GM12873 (cell line): ENCODE measurements at regions not wholly inside any gene's neighbourhood (a gene's known extent, or its start where the extent isn't known, plus 50 kb on each side); places are given as distances from the start of the nearest gene placed in this dataset.

Source experiments
- CTCF ChIP-seq: IDR thresholded peaks from 2 replicates; pipeline ENCODE4 v1.5.1; 2012; ENCODE audit warnings: low read depth, mild to moderate bottlenecking, moderate library complexity, low read length, control low read depth; ENCODE audit not compliant: insufficient read depth; ENCODE audit errors: missing control alignments

GRCh38 chr6:22145823-22146677 lies 150.8 kb downstream of the PRL start:
- no peak for TF ChIP-seq CTCF

- no peak for TF ChIP-seq CTCF
Observed at GRCh38 chr6:22146678-22146930, 150.2 kb downstream of the PRL start.

- TF ChIP-seq CTCF = no peak
Observed at GRCh38 chr6:22146931-22147701, 149.7 kb downstream of the PRL start.

GRCh38 chr6:22147921-22148776 lies 148.7 kb downstream of the PRL start:
- no peak for TF ChIP-seq CTCF

GRCh38 chr6:22149096-22149495 lies 147.7 kb downstream of the PRL start:
- no peak for TF ChIP-seq CTCF

- no peak for TF ChIP-seq CTCF
Observed at GRCh38 chr6:22149501-22150367, 147.1 kb downstream of the PRL start.
